Progenitor cell of endocrine pancreas (in vitro differentiated cells): ENCODE measurements at regions not wholly inside any gene's neighbourhood (a gene's known extent, or its start where the extent isn't known, plus 50 kb on each side); places are given as distances from the start of the nearest gene placed in this dataset.

ENCODE experiments used
- DNase-seq: peaks from one replicate; pipeline ENCODE4 v3.0.0; 2021; ENCODE audit warnings: low spot score; ENCODE audit not compliant: unreplicated experiment
- H3K27ac Mint-ChIP-seq: 2 replicates; pipeline ENCODE4 v1.8.0; 2021; ENCODE audit warnings: mild to moderate bottlenecking, moderate library complexity, mixed read lengths
- H3K27me3 Mint-ChIP-seq: 2 replicates; pipeline ENCODE4 v1.8.0; 2021; ENCODE audit warnings: mixed read lengths
- H3K36me3 Mint-ChIP-seq: 2 replicates; pipeline ENCODE4 v1.8.0; 2022; ENCODE audit warnings: mixed read lengths; ENCODE audit not compliant: insufficient read depth
- H3K4me1 Mint-ChIP-seq: 2 replicates; pipeline ENCODE4 v1.8.0; 2021; ENCODE audit warnings: low read depth, mixed read lengths
- H3K4me3 Mint-ChIP-seq: 2 replicates; pipeline ENCODE4 v1.8.0; 2021; ENCODE audit warnings: low read depth, mild to moderate bottlenecking, moderate library complexity, mixed read lengths
- H3K9me3 Mint-ChIP-seq: 2 replicates; pipeline ENCODE4 v1.8.0; 2021; ENCODE audit warnings: low read depth, mixed read lengths
- TF ChIP-seq, protein P1 (sequence below): fragments of 200-600 bp; sonication (generic); IDR thresholded peaks from one replicate; pipeline ENCODE4 v1.5.0; 2021; ENCODE audit warnings: antibody characterized with exemption, mild to moderate bottlenecking; ENCODE audit not compliant: unreplicated experiment

- H3K9me3 Mint-ChIP-seq, result peaks cover 4% of the 10 kb centered on the region
- H3K27ac Mint-ChIP-seq, result no peak overlapping the region
- no peaks in the 10 kb centered on the region for H3K4me1 Mint-ChIP-seq
- H3K36me3 Mint-ChIP-seq, result no peaks in the 10 kb centered on the region
- TF ChIP-seq, protein P1, sequence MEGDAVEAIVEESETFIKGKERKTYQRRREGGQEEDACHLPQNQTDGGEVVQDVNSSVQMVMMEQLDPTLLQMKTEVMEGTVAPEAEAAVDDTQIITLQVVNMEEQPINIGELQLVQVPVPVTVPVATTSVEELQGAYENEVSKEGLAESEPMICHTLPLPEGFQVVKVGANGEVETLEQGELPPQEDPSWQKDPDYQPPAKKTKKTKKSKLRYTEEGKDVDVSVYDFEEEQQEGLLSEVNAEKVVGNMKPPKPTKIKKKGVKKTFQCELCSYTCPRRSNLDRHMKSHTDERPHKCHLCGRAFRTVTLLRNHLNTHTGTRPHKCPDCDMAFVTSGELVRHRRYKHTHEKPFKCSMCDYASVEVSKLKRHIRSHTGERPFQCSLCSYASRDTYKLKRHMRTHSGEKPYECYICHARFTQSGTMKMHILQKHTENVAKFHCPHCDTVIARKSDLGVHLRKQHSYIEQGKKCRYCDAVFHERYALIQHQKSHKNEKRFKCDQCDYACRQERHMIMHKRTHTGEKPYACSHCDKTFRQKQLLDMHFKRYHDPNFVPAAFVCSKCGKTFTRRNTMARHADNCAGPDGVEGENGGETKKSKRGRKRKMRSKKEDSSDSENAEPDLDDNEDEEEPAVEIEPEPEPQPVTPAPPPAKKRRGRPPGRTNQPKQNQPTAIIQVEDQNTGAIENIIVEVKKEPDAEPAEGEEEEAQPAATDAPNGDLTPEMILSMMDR, result no peak
- peaks cover 13% of the 10 kb centered on the region for H3K27me3 Mint-ChIP-seq
- no peak overlapping the region for H3K4me3 Mint-ChIP-seq
- DNase-seq, result no peak
Measured at GRCh38 chr1:5638582-5638981, 353.6 kb downstream of the NPHP4 start.

DNA sequence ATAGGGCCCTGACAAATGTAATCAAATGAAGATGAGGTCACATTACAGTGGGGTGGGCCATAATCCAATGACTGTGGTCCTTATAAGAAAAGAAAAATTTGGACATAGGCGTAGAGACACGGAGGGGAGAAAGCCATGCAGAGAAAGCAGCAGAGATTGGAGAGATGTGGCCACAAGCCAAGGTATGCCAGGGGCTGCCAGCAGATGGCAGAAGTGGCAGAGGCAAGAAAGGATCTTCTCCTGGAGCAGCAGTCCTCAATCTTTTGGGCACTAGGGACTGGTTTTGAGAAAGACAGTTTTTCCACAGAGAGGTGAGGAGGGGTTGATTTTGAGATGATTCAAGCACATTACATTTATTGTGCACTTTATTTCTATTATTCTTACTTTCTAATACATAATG lies 355.1 kb downstream of the NPHP4 start:
- no peaks in the 10 kb centered on the region for H3K4me1 Mint-ChIP-seq
- peaks cover 4% of the 10 kb centered on the region for H3K9me3 Mint-ChIP-seq
- no peaks in the 10 kb centered on the region for H3K36me3 Mint-ChIP-seq
- peaks cover 13% of the 10 kb centered on the region for H3K27me3 Mint-ChIP-seq
- no peak overlapping the region for H3K27ac Mint-ChIP-seq
- DNase-seq, result no peak
- H3K4me3 Mint-ChIP-seq, result no peak overlapping the region
- TF ChIP-seq, protein P1, result peak; percentile 36

- no peak for DNase-seq
- Mint-ChIP-seq H3K27me3 (peaks cover 15% of the 10 kb centered on the region), H3K4me3 (no peak overlapping the region), H3K36me3 (no peaks in the 10 kb centered on the region), H3K27ac (no peak overlapping the region), H3K9me3 (peaks cover 4% of the 10 kb centered on the region), H3K4me1 (no peaks in the 10 kb centered on the region)
- TF ChIP-seq, protein P1, result no peak
Measured at GRCh38 chr1:5634893-5635292, 357.3 kb downstream of the NPHP4 start.

GRCh38 chr1:5632814-5633213 lies 359.4 kb downstream of the NPHP4 start:
- Mint-ChIP-seq H3K4me3 (no peak overlapping the region), H3K9me3 (peaks cover 4% of the 10 kb centered on the region), H3K27me3 (peaks cover 15% of the 10 kb centered on the region), H3K4me1 (no peaks in the 10 kb centered on the region), H3K36me3 (no peaks in the 10 kb centered on the region), H3K27ac (no peak overlapping the region)
- TF ChIP-seq, protein P1, result no peak
- no peak for DNase-seq

- no peaks in the 10 kb centered on the region for H3K36me3 Mint-ChIP-seq
- H3K4me3 Mint-ChIP-seq, result no peak overlapping the region
- no peak for DNase-seq
- peaks cover 3% of the 10 kb centered on the region for H3K9me3 Mint-ChIP-seq
- H3K27ac Mint-ChIP-seq, result no peak overlapping the region
- peaks cover 18% of the 10 kb centered on the region for H3K27me3 Mint-ChIP-seq
- TF ChIP-seq, protein P1, result no peak
- H3K4me1 Mint-ChIP-seq, result no peaks in the 10 kb centered on the region
Measured at GRCh38 chr1:5632224-5632623, 360.0 kb downstream of the NPHP4 start.

- TF ChIP-seq, protein P1, result no peak
- Mint-ChIP-seq H3K9me3 (no peaks in the 10 kb centered on the region), H3K27me3 (peaks cover 10% of the 10 kb centered on the region), H3K4me3 (no peak overlapping the region), H3K36me3 (no peaks in the 10 kb centered on the region), H3K4me1 (no peaks in the 10 kb centered on the region), H3K27ac (no peak overlapping the region)
- no peak for DNase-seq
Measured at GRCh38 chr1:5628416-5628815, 363.8 kb downstream of the NPHP4 start.
